Endothelial cell of umbilical vein (primary cell): ENCODE measurements at regions not wholly inside any gene's neighbourhood (a gene's known extent, or its start where the extent isn't known, plus 50 kb on each side); places are given as distances from the start of the nearest gene placed in this dataset.

Experiments used
- BruUV-seq: library from RNA; stranded (reverse); fragments of 400-500 nt; replicated peaks from 2 replicates; lab custom pipeline; 2021; lab: Mats Ljungman, UMichigan
- CTCF ChIA-PET: fragments of 300-600, 350-600 bp; sonication (Branson Sonifier 250); formaldehyde crosslinking; loops from one replicate; lab custom pipeline; 2021; ENCODE audit warnings: antibody characterized with exemption, inconsistent platforms; lab: Charles Lee
- POLR2A ChIA-PET: fragments of 300-600, 350-600 bp; sonication (Branson Sonifier 250); formaldehyde crosslinking; loops from one replicate; lab custom pipeline; 2021; ENCODE audit warnings: antibody characterized with exemption, inconsistent platforms; lab: Charles Lee
- DNase-seq: peaks from one replicate; pipeline ENCODE4 v3.0.0-alpha.2; 2011; ENCODE audit warnings: low read depth, low spot score
- FAIRE-seq: peaks from 2 replicates; lab custom pipeline; 2011; peaks lifted over from hg19 to GRCh38; lab: Jason Lieb, UNC
- H2AFZ ChIP-seq: 2 replicates; pipeline ENCODE4 v1.6.0; 2012; ENCODE audit warnings: low read depth, low read length, control low read depth, inconsistent platforms
- H3K27ac ChIP-seq: 2 replicates; pipeline ENCODE4 v1.5.1; 2011; ENCODE audit warnings: low read depth, mild to moderate bottlenecking, control low read depth, low read length, moderate library complexity; ENCODE audit not compliant: insufficient read depth
- H3K27me3 ChIP-seq, 2 experiments: 2 replicates each; pipeline versions ENCODE4 v1.6.0 to v1.6.1; 2011; ENCODE audit warnings: low read length in 2 of 2, mixed read lengths in 1 of 2; ENCODE audit not compliant: control insufficient read depth in 2 of 2, insufficient read depth in 2 of 2
- H3K36me3 ChIP-seq, 2 experiments: 2 replicates in 1 of 2; 3 replicates in 1 of 2; pipeline ENCODE4 v1.5.1; 2011; ENCODE audit warnings: low read length in 2 of 2, mild to moderate bottlenecking in 1 of 2, moderate library complexity in 1 of 2; ENCODE audit not compliant: control insufficient read depth in 2 of 2, insufficient read depth in 2 of 2; ENCODE audit errors: extremely low read depth in 1 of 2
- H3K4me1 ChIP-seq: 3 replicates; pipeline ENCODE4 v1.5.1; 2011; ENCODE audit warnings: mild to moderate bottlenecking, low read length; ENCODE audit not compliant: control insufficient read depth, insufficient read depth; ENCODE audit errors: extremely low read depth
- H3K4me2 ChIP-seq: 2 replicates; pipeline ENCODE4 v1.6.1; 2011; ENCODE audit warnings: low read length, control low read depth, mixed read lengths; ENCODE audit not compliant: insufficient read depth
- H3K4me3 ChIP-seq, 3 experiments: fragments of 200-600 bp in 1 of 3; sonication (generic), shearing (Covaris generic) in 1 of 3; replicated peaks in 1 of 3; 2 replicates each; pipeline ENCODE4 v1.5.1; 2011 to 2016; ENCODE audit warnings: control low read depth in 3 of 3, low read length in 3 of 3, mild to moderate bottlenecking in 2 of 3, inconsistent platforms in 1 of 3, low read depth in 1 of 3, moderate library complexity in 1 of 3; ENCODE audit not compliant: insufficient read depth in 1 of 3
- H3K79me2 ChIP-seq: 2 replicates; pipeline ENCODE4 v1.6.0; 2012; ENCODE audit warnings: low read length, inconsistent platforms; ENCODE audit not compliant: control insufficient read depth, insufficient read depth
- H3K9ac ChIP-seq: replicated peaks from 2 replicates; pipeline ENCODE3; 2011; ENCODE audit warnings: low read length, control low read depth; ENCODE audit not compliant: insufficient read depth; ENCODE audit errors: extremely low read depth
- H3K9me1 ChIP-seq: replicated peaks from 3 replicates; pipeline ENCODE4 v1.6.0; 2011; ENCODE audit warnings: mild to moderate bottlenecking, low read length; ENCODE audit not compliant: control insufficient read depth, insufficient read depth; ENCODE audit errors: extremely low read depth
- H3K9me3 ChIP-seq: replicated peaks from 2 replicates; pipeline ENCODE4 v1.5.1; 2012; ENCODE audit warnings: low read length, inconsistent platforms; ENCODE audit not compliant: control insufficient read depth, insufficient read depth
- H4K20me1 ChIP-seq: replicated peaks from 2 replicates; pipeline ENCODE3; 2011; ENCODE audit warnings: mild to moderate bottlenecking, low read length; ENCODE audit not compliant: control insufficient read depth, insufficient read depth; ENCODE audit errors: extremely low read depth
- CTCF ChIP-seq, 2 donors: IDR thresholded peaks; 1 replicate in 1 of 2; 2 replicates in 1 of 2; pipeline ENCODE4 v1.5.1; 2011; ENCODE audit warnings: low read length in 2 of 2, mild to moderate bottlenecking in 2 of 2, moderate library complexity in 2 of 2, control low read depth in 1 of 2, inconsistent platforms in 1 of 2, low read depth in 1 of 2; ENCODE audit not compliant: insufficient read depth in 1 of 2; ENCODE audit errors: extremely low read depth in 1 of 2
- EZH2 ChIP-seq: IDR thresholded peaks from 2 replicates; pipeline ENCODE4 v1.6.1; 2012; ENCODE audit warnings: borderline replicate concordance, low read depth, mild to moderate bottlenecking, moderate library complexity, low read length, inconsistent platforms; ENCODE audit not compliant: severe bottlenecking
- FOS ChIP-seq: IDR thresholded peaks from 2 replicates; pipeline ENCODE4 v1.6.1; 2011; ENCODE audit warnings: mild to moderate bottlenecking, low read length, moderate library complexity, borderline replicate concordance; ENCODE audit not compliant: insufficient read depth
- GATA2 ChIP-seq: IDR thresholded peaks from 2 replicates; pipeline ENCODE4 v1.7.0; 2011; ENCODE audit warnings: low read depth, mild to moderate bottlenecking, moderate library complexity, mixed read lengths, low read length; ENCODE audit not compliant: insufficient read length, insufficient read depth
- JUN ChIP-seq: IDR thresholded peaks from 2 replicates; pipeline ENCODE4 v1.6.1; 2011; ENCODE audit warnings: borderline replicate concordance, low read depth; ENCODE audit not compliant: insufficient read length, insufficient read depth
- MAX ChIP-seq: IDR thresholded peaks from 2 replicates; pipeline ENCODE4 v1.6.1; 2011; ENCODE audit not compliant: insufficient read depth, insufficient read length
- MYC ChIP-seq: IDR thresholded peaks from one replicate; pipeline ENCODE4 v1.6.1; 2011; ENCODE audit warnings: mild to moderate bottlenecking, low read depth, low read length
- POLR2A ChIP-seq: IDR thresholded peaks from 2 replicates; pipeline ENCODE4 v1.6.1; 2012; ENCODE audit warnings: low read depth, mild to moderate bottlenecking, control low read depth, low read length
- POLR2AphosphoS5 ChIP-seq: IDR thresholded peaks from 2 replicates; pipeline ENCODE4 v1.6.1; 2012; ENCODE audit warnings: low read depth, mild to moderate bottlenecking, control low read depth, low read length, moderate library complexity; ENCODE audit not compliant: insufficient read depth
- dilution Hi-C: fragments of 300-500 bp; cut with MboI; formaldehyde crosslinking; loops from one replicate; pipeline ENCODE4 v1.15.0; 2019; ENCODE audit warnings: low sequenced_read_pairs; ENCODE audit not compliant: extremely low pct_ligation_motif_present
- intact Hi-C: fragments of 100-400 bp; cut with micrococcal nuclease; formaldehyde crosslinking; loops from one replicate; pipeline ENCODE4 v1.10.0; 2022

DNA sequence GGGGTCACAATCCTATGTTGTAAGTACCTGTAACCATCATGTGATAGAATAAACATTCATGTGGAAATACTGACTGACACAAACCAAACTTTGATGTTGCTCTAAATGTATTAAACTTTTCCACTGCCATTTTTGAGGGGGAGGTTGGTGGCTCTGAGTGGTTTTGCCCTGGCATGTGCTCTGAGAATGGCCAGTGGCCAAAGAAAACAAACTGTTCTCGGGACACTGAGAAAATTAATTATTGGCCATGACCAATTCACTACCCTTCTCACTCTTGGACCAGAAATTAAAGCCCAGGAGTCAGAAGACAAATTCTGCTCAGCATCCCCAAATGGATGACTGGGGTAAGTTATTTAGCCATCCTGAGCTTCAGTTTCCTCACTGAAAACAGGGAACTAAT lies 195.9 kb downstream of the XPNPEP1 start:
- Histone ChIP-seq H3K4me1 (no peaks in the 10 kb centered on the region), H3K9me1 (no peaks in the 10 kb centered on the region), H3K79me2 (no peaks in the 10 kb centered on the region), H3K27me3 (no peaks in the 10 kb centered on the region), H2AFZ (no peak overlapping the region), H3K4me3 (no peak overlapping the region), H4K20me1 (no peaks in the 10 kb centered on the region), H3K36me3 (no peaks in the 10 kb centered on the region), H3K9ac (no peak overlapping the region), H3K4me2 (no peak overlapping the region), H3K27ac (no peak overlapping the region), H3K9me3 (peaks cover 2% of the 10 kb centered on the region)
- ChIA-PET CTCF (no interaction called here), POLR2A (no interaction called here)
- TF ChIP-seq POLR2AphosphoS5 (no peak), MAX (no peak), POLR2A (no peak), GATA2 (no peak), JUN (no peak), CTCF (IDR thresholded peaks at IDR 0.05; ENCODE audit: extremely low read depth in 1 of 2, insufficient read depth in 1 of 2, low read depth in 1 of 2, low read length in 2 of 2) (no peak), FOS (no peak), MYC (no peak), EZH2 (no peak)
- dilution Hi-C loops (no loop called here), intact Hi-C loops (no loop called here)
- DNase-seq (no peak), FAIRE-seq (no peak)
- no TSS peak for BruUV-seq
